Adrenal gland (tissue), 9 donors: ENCODE measurements at regions not wholly inside any gene's neighbourhood (a gene's known extent, or its start where the extent isn't known, plus 50 kb on each side); places are given as distances from the start of the nearest gene placed in this dataset.

Experiments used
- DNase-seq, 7 donors: peaks; one replicate each; pipeline ENCODE4 v3.0.0-alpha.2; 2019 to 2020
- H3K27ac ChIP-seq, 5 donors: fragments of 200-600 bp; sonication (generic) in 4 of 5; 1 replicate in 3 of 5; 2 replicates in 2 of 5; pipeline versions ENCODE4 v1.5.1 to v1.8.0; 2016 to 2020; ENCODE audit warnings: mild to moderate bottlenecking in 1 of 5
- H3K27me3 ChIP-seq: fragments of 200-600 bp; 2 replicates; pipeline ENCODE4 v1.8.0; 2021
- H3K36me3 ChIP-seq, 2 donors: fragments of 200-600 bp; replicated peaks in 1 of 2; 1 replicate in 1 of 2; 2 replicates in 1 of 2; pipeline versions ENCODE4 v1.5.1 to v1.8.0; 2018 to 2022
- H3K4me1 ChIP-seq, 2 donors: fragments of 200-600 bp; replicated peaks in 1 of 2; 1 replicate in 1 of 2; 2 replicates in 1 of 2; pipeline versions ENCODE4 v1.5.1 to v1.8.0; 2018 to 2021
- H3K4me3 ChIP-seq, 4 donors: fragments of 200-600 bp; sonication (generic) in 3 of 4; one replicate each; pipeline ENCODE4 v1.5.1; 2016 to 2018
- H3K9me3 ChIP-seq, 3 donors: fragments of 200-600 bp; sonication (generic) in 1 of 3; replicated peaks in 1 of 3; 1 replicate in 2 of 3; 2 replicates in 1 of 3; pipeline versions ENCODE4 v1.5.1 to v1.8.0; 2016 to 2021
- CTCF ChIP-seq, 6 experiments: fragments of 450-650 bp in 4 of 6; fragments of 200-600 bp in 2 of 6; sonication (generic) in 1 of 6; IDR thresholded peaks; 1 replicate in 5 of 6; 2 replicates in 1 of 6; pipeline versions ENCODE4 v1.5.1 to v1.8.0; 2016 to 2021; ENCODE audit warnings: antibody characterized with exemption in 6 of 6, mild to moderate bottlenecking in 2 of 6, moderate library complexity in 1 of 6
- POLR2A ChIP-seq, 2 donors: fragments of 450-650 bp; IDR thresholded peaks; one replicate each; pipeline ENCODE4 v1.6.1; 2017; ENCODE audit warnings: antibody characterized with exemption in 2 of 2, mild to moderate bottlenecking in 2 of 2, moderate library complexity in 1 of 2
- WGBS, 4 donors: extraction: QIAGEN DNeasy Blood & Tissue Kit in 2 of 4; methylation state at CpG; one replicate each; pipeline versions ENCODE4 v1.1.5 to v1.1.7; 2013 to 2017; 5-methylcytosine and 5-hydroxymethylcytosine counted together
- intact Hi-C, 2 donors: fragments of 100-400 bp; cut with DNase I; formaldehyde crosslinking; loops; one replicate each; pipeline versions ENCODE4 v1.14.1 to v1.15.0; 2022 to 2023
- donor health status: healthy with polysubstance abuse.
- donor health status: Bipolar disorder and iron deficiency.
- donor health status: DM: yes; HTN: yes; CAD: no.
- donor health status: DM: no; HTN: no; CAD: no.
- donor health status: DM: no; HTN: no; CAD: no.

GRCh38 chr14:34087571-34087970 lies 136.7 kb upstream of the EGLN3 start:
- Histone ChIP-seq H3K36me3 (no peaks in the 10 kb centered on the region), H3K27ac (no peak overlapping the region), H3K4me1 (no peaks in the 10 kb centered on the region), H3K9me3 (no peaks in the 10 kb centered on the region), H3K27me3 (no peaks in the 10 kb centered on the region), H3K4me3 (no peak overlapping the region)
- TF ChIP-seq POLR2A (IDR thresholded peaks at IDR 0.05) = no peak
- no peak for TF ChIP-seq CTCF (IDR thresholded peaks at IDR 0.05)
- DNase-seq = no peak
- intact Hi-C loops = no loop called here
- WGBS, 4 donors = 87 to 96% (median 95%) methylated on average over 3 of the region's 3 CpGs

GRCh38 chr14:34086223-34086757 lies 135.4 kb upstream of the EGLN3 start:
- H3K36me3 ChIP-seq = no peaks in the 10 kb centered on the region
- H3K27ac ChIP-seq = no peak overlapping the region
- no peak for DNase-seq
- no peaks in the 10 kb centered on the region for H3K9me3 ChIP-seq
- no peaks in the 10 kb centered on the region for H3K27me3 ChIP-seq
- WGBS, 4 donors = 69 to 91% (median 81%) methylated on average over 2 of the region's 2 CpGs
- intact Hi-C loops = no loop called here
- TF ChIP-seq POLR2A (IDR thresholded peaks at IDR 0.05) (no peak), CTCF (IDR thresholded peaks at IDR 0.05) (no peak)
- peaks cover 0 to 8% of the 10 kb centered on the region in 2 donors for H3K4me1 ChIP-seq
- no peak overlapping the region for H3K4me3 ChIP-seq

GRCh38 chr14:34085695-34086094 lies 134.8 kb upstream of the EGLN3 start:
- peaks cover 0 to 8% of the 10 kb centered on the region in 2 donors for H3K4me1 ChIP-seq
- no peaks in the 10 kb centered on the region for H3K36me3 ChIP-seq
- no peak for DNase-seq
- H3K27me3 ChIP-seq = no peaks in the 10 kb centered on the region
- no peak overlapping the region for H3K4me3 ChIP-seq
- intact Hi-C loops = no loop called here
- H3K9me3 ChIP-seq = no peaks in the 10 kb centered on the region
- 73 to 86% (median 81%) methylated on average over 1 of the region's 1 CpG for WGBS, 4 donors
- TF ChIP-seq CTCF (IDR thresholded peaks at IDR 0.05) (no peak), POLR2A (IDR thresholded peaks at IDR 0.05) (no peak)
- no peak overlapping the region for H3K27ac ChIP-seq

GRCh38 chr14:34081576-34082136 lies 130.8 kb upstream of the EGLN3 start:
- DNase-seq = no peak
- H3K27ac ChIP-seq = no peak overlapping the region
- no peaks in the 10 kb centered on the region for H3K27me3 ChIP-seq
- H3K4me1 ChIP-seq = peaks cover 0 to 8% of the 10 kb centered on the region in 2 donors
- TF ChIP-seq POLR2A (IDR thresholded peaks at IDR 0.05) = no peak
- no peak for TF ChIP-seq CTCF (IDR thresholded peaks at IDR 0.05)
- 31 to 39% (median 34%) methylated on average over 6 of the region's 6 CpGs for WGBS, 4 donors
- H3K4me3 ChIP-seq = no peak overlapping the region
- no peaks in the 10 kb centered on the region for H3K36me3 ChIP-seq
- intact Hi-C loops = no loop called here
- no peaks in the 10 kb centered on the region for H3K9me3 ChIP-seq
